GM12878 (cell line): ENCODE measurements at regions not wholly inside any gene's neighbourhood (a gene's known extent, or its start where the extent isn't known, plus 50 kb on each side); places are given as distances from the start of the nearest gene placed in this dataset.

Experiments used
- ATAC-seq: fragments of 200-7000 bp; cut with Tn5 transposase; 3 replicates; pipeline ENCODE4 v1.9.1; 2020; ENCODE audit warnings: mild to moderate bottlenecking, moderate library complexity
- BruUV-seq: library from RNA; stranded (reverse); fragments of 400-500 nt; replicated peaks from 2 replicates; lab custom pipeline; 2021; lab: Mats Ljungman, UMichigan
- CTCF ChIA-PET: fragments of 300-600 bp; sonication (Branson Sonifier 250); formaldehyde crosslinking; extraction: SDS; loops from one replicate; lab custom pipeline; 2021; ENCODE audit warnings: inconsistent platforms; lab: Yijun Ruan, JAX
- POLR2A ChIA-PET: fragments of 350-600 bp; formaldehyde crosslinking; extraction: SDS; loops from one replicate; lab custom pipeline; 2021; ENCODE audit warnings: inconsistent platforms; lab: Charles Lee
- RAD21 ChIA-PET: fragments of 300-600 bp; sonication (Branson Sonifier 250); formaldehyde crosslinking; loops from one replicate; lab custom pipeline; 2023; ENCODE audit warnings: antibody characterized with exemption; ENCODE audit not compliant: unreplicated experiment; lab: Charles Lee
- SMC1A ChIA-PET: fragments of 300-600 bp; sonication (Branson Sonifier 250); formaldehyde crosslinking; loops from one replicate; lab custom pipeline; 2023; ENCODE audit not compliant: unreplicated experiment, uncharacterized antibody; lab: Charles Lee
- DNase-seq: peaks from one replicate; pipeline ENCODE4 v3.0.0-alpha.2; 2011; ENCODE audit warnings: low read depth, low spot score
- FAIRE-seq: peaks from 3 replicates; lab custom pipeline; 2011; peaks lifted over from hg19 to GRCh38; lab: Jason Lieb, UNC
- H2AFZ ChIP-seq: 2 replicates; pipeline ENCODE4 v1.6.0; 2011; ENCODE audit warnings: low read depth, low read length, control low read depth; ENCODE audit not compliant: control insufficient read depth
- H3K27ac ChIP-seq: 2 replicates; pipeline ENCODE4 v1.5.1; 2011; ENCODE audit warnings: control low read depth; ENCODE audit not compliant: control insufficient read depth, insufficient read depth
- H3K27me3 ChIP-seq, 2 experiments: replicated peaks in 1 of 2; 2 replicates each; pipeline versions ENCODE4 v1.6.0 to v1.6.1; 2011; ENCODE audit warnings: low read length in 1 of 2; ENCODE audit not compliant: control insufficient read depth in 2 of 2, insufficient read depth in 2 of 2
- H3K36me3 ChIP-seq, 2 experiments: 2 replicates each; pipeline ENCODE4 v1.5.1; 2011; ENCODE audit warnings: low read length in 1 of 2; ENCODE audit not compliant: control insufficient read depth in 2 of 2, insufficient read depth in 2 of 2
- H3K4me1 ChIP-seq: 2 replicates; pipeline ENCODE4 v1.6.1; 2011; ENCODE audit warnings: mild to moderate bottlenecking, low read length, moderate library complexity, mixed read lengths; ENCODE audit not compliant: control insufficient read depth, insufficient read depth
- H3K4me2 ChIP-seq: 2 replicates; pipeline ENCODE4 v1.6.0; 2011; ENCODE audit warnings: control low read depth; ENCODE audit not compliant: control insufficient read depth, insufficient read depth
- H3K4me3 ChIP-seq: fragments of 200-600 bp; sonication (generic); 2 replicates; pipeline ENCODE4 v1.5.1; 2016
- H3K79me2 ChIP-seq: 2 replicates; pipeline ENCODE4 v1.6.0; 2011; ENCODE audit warnings: low read length; ENCODE audit not compliant: control insufficient read depth, insufficient read depth
- H3K9ac ChIP-seq: 2 replicates; pipeline ENCODE4 v1.8.0; 2011; ENCODE audit warnings: low read length, control low read depth, mixed read lengths; ENCODE audit not compliant: control insufficient read depth, insufficient read depth
- H3K9me3 ChIP-seq: replicated peaks from 3 replicates; pipeline ENCODE4 v1.5.1; 2011; ENCODE audit warnings: mild to moderate bottlenecking, low read length; ENCODE audit not compliant: control insufficient read depth, insufficient read depth
- H4K20me1 ChIP-seq: 2 replicates; pipeline ENCODE4 v1.6.0; 2011; ENCODE audit not compliant: control insufficient read depth, insufficient read depth
- MLLT1 ChIP-seq: fragments of 450-650 bp; IDR thresholded peaks from 2 replicates; pipeline ENCODE4 v1.6.1; 2016; ENCODE audit warnings: mild to moderate bottlenecking
- PAX8 ChIP-seq: fragments of 450-650 bp; IDR thresholded peaks from 2 replicates; pipeline ENCODE4 v1.6.1; 2017; ENCODE audit warnings: mild to moderate bottlenecking, moderate library complexity
- RUNX3 ChIP-seq: IDR thresholded peaks from 2 replicates; pipeline ENCODE4 v1.6.1; 2012; ENCODE audit warnings: low read length, inconsistent platforms
- YBX1 ChIP-seq: fragments of 450-650 bp; IDR thresholded peaks from 2 replicates; pipeline ENCODE4 v1.6.1; 2016; ENCODE audit warnings: antibody characterized with exemption
- WGBS: methylation state at CpG from one replicate; pipeline ENCODE4 v1.1.6; 2016; ENCODE audit warnings: low lambda C conversion rate; ENCODE audit not compliant: insufficient replicate concordance, insufficient coverage; ENCODE audit errors: missing lambda C conversion rate; 5-methylcytosine and 5-hydroxymethylcytosine counted together
- in situ Hi-C: fragments of 300-500 bp; cut with MboI; formaldehyde crosslinking; loops from 9 replicates; pipeline ENCODE4 v1.14.3; 2018; ENCODE audit warnings: mixed read lengths
- intact Hi-C: fragments of 100-400 bp; cut with micrococcal nuclease; formaldehyde crosslinking; loops from one replicate; pipeline ENCODE4 v1.14.2; 2022; ENCODE audit not compliant: unreplicated experiment
- TF ChIP-seq, protein P1 (sequence below): IDR thresholded peaks from 2 replicates; pipeline ENCODE4 v1.6.1; 2011; ENCODE audit warnings: borderline replicate concordance, low read depth, mild to moderate bottlenecking, moderate library complexity, low read length; ENCODE audit not compliant: insufficient read depth, poor library complexity, severe bottlenecking

DNA sequence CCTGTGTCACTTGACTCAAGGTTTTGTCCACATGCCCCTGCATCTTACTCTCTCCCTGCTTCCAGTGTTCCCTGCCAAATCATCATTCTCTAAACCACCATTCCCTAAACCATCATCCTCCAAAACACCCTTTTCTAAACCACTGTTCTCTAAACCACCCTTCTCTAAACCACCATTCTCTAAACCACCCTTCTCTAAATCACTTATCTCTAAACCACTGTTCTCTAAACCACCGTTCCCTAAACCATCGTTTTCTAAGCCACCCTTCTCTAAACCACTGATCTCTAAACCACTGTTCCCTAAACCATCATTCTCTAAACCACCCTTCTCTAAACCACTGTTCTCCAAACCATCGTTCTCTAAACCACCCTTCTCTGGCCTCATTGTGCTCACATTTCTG, 142.1 kb downstream of the CXCL12 start:
- H3K9ac ChIP-seq: no peak overlapping the region
- H2AFZ ChIP-seq: no peak overlapping the region
- H3K79me2 ChIP-seq: no peaks in the 10 kb centered on the region
- ATAC-seq (no peak), DNase-seq (no peak)
- RAD21 ChIA-PET: no interaction called here
- H3K27me3 ChIP-seq: no peaks in the 10 kb centered on the region
- H3K9me3 ChIP-seq: peaks cover 2% of the 10 kb centered on the region; the same call in 1 of the 3 replicates
- no peak overlapping the region for H3K4me2 ChIP-seq
- WGBS: 3% methylated on average over 3 of the region's 3 CpGs
- intact Hi-C loops (no loop called here), in situ Hi-C loops (no loop called here)
- BruUV-seq: no TSS peak
- no peak overlapping the region for H3K27ac ChIP-seq
- no peaks in the 10 kb centered on the region for H4K20me1 ChIP-seq
- no peaks in the 10 kb centered on the region for H3K4me1 ChIP-seq
- no peak overlapping the region for H3K4me3 ChIP-seq
- POLR2A ChIA-PET: no interaction called here
- no peaks in the 10 kb centered on the region for H3K36me3 ChIP-seq
- SMC1A ChIA-PET: no interaction called here
- TF ChIP-seq RUNX3: peak; percentile 52
- TF ChIP-seq, protein P1, sequence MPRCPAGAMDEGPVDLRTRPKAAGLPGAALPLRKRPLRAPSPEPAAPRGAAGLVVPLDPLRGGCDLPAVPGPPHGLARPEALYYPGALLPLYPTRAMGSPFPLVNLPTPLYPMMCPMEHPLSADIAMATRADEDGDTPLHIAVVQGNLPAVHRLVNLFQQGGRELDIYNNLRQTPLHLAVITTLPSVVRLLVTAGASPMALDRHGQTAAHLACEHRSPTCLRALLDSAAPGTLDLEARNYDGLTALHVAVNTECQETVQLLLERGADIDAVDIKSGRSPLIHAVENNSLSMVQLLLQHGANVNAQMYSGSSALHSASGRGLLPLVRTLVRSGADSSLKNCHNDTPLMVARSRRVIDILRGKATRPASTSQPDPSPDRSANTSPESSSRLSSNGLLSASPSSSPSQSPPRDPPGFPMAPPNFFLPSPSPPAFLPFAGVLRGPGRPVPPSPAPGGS: no peak
- TF ChIP-seq MLLT1: peak; percentile 57; the same call in 1 of the 2 replicates
- no peak for TF ChIP-seq PAX8
- no peak for TF ChIP-seq YBX1
- TF ChIP-seq, all 136 proteins: peak for 2
- FAIRE-seq: no peak
- CTCF ChIA-PET: no interaction called here
